Suprapubic skin (tissue), 2 donors: ENCODE measurements at regions not wholly inside any gene's neighbourhood (a gene's known extent, or its start where the extent isn't known, plus 50 kb on each side); places are given as distances from the start of the nearest gene placed in this dataset.

Experiments used
- EP300 ChIP-seq: sonication (generic); formaldehyde crosslinking; IDR thresholded peaks from one replicate; pipeline ENCODE4 v1.6.1; 2017; ENCODE audit warnings: antibody characterized with exemption
- POLR2A ChIP-seq, 2 donors: fragments of 450-650 bp; IDR thresholded peaks; one replicate each; pipeline ENCODE4 v1.6.1; 2017; ENCODE audit warnings: antibody characterized with exemption in 2 of 2, mild to moderate bottlenecking in 2 of 2, moderate library complexity in 2 of 2

DNA sequence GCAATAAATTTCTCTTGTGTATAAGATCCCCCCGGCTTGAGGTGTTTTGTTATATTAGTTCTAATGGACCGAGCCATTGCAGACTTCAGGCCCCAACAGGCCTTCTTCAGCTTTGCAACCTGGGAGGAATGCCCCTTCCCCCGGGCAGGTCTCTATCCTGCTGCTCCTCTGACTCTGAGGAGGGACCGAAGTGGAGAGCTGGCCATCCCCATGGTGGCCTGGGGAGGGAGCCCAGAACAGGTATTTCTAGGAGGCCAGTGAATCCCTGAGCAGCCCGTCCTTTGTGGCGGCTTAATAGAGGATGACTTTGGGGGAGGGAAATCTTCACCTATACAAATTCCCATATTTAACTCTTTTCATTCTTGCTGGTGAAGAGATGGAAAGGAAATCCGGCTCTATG lies 715.8 kb upstream of the SOX11 start:
- TF ChIP-seq POLR2A (IDR thresholded peaks at IDR 0.05), result no peak
- no peak for TF ChIP-seq EP300
